C4-2B (cell line): ENCODE measurements at regions not wholly inside any gene's neighbourhood (a gene's known extent, or its start where the extent isn't known, plus 50 kb on each side); places are given as distances from the start of the nearest gene placed in this dataset.
"Not testable (repeated sequence)": the region's sequence is repeated elsewhere in the genome, so short reads cannot be mapped to it uniquely, and the experiment has no call there.

ENCODE experiments used
- ZFX ChIP-seq: fragments of 450-650 bp; IDR thresholded peaks from 2 replicates; pipeline ENCODE4 v1.6.1; 2017
- TF ChIP-seq, protein P1 (sequence below): fragments of 450-650 bp; conservative IDR thresholded peaks from 2 replicates; pipeline ENCODE4 v1.5.1; 2017; ENCODE audit warnings: mild to moderate bottlenecking

DNA sequence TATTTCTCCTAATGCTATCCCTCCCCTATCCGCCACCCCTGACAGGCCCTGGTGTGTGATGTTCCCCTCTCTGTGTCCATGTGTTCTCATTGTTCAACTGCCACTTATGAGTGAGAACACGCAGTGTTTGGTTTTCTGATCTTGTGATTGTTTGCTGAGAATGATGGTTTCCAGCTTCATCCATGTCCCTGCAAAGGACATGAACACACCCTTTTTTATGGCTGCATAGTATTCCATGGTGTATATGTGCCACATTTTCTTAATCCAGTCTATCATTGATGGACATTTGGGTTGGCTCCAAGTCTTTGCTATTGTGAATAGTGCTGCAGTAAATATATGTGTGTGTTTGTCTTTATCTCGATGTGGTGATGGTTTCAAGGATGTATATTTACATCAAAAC is 353.4 kb downstream of the PTPRU start:
- TF ChIP-seq, protein P1, sequence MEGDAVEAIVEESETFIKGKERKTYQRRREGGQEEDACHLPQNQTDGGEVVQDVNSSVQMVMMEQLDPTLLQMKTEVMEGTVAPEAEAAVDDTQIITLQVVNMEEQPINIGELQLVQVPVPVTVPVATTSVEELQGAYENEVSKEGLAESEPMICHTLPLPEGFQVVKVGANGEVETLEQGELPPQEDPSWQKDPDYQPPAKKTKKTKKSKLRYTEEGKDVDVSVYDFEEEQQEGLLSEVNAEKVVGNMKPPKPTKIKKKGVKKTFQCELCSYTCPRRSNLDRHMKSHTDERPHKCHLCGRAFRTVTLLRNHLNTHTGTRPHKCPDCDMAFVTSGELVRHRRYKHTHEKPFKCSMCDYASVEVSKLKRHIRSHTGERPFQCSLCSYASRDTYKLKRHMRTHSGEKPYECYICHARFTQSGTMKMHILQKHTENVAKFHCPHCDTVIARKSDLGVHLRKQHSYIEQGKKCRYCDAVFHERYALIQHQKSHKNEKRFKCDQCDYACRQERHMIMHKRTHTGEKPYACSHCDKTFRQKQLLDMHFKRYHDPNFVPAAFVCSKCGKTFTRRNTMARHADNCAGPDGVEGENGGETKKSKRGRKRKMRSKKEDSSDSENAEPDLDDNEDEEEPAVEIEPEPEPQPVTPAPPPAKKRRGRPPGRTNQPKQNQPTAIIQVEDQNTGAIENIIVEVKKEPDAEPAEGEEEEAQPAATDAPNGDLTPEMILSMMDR: not testable (repeated sequence)
- not testable (repeated sequence) for TF ChIP-seq ZFX
